Natural killer cell (primary cell): ENCODE measurements at regions not wholly inside any gene's neighbourhood (a gene's known extent, or its start where the extent isn't known, plus 50 kb on each side); places are given as distances from the start of the nearest gene placed in this dataset.

Source experiments
- ATAC-seq, 3 donors: fragments of 150-1000 bp in 2 of 3; fragments of 200-7000 bp in 1 of 3; cut with Tn5 transposase; 1 replicate in 1 of 3; 2 replicates in 2 of 3; pipeline ENCODE4 v1.10.0; 2021; ENCODE audit warnings: mild to moderate bottlenecking in 2 of 3, moderate library complexity in 2 of 3
- DNase-seq, 2 donors: peaks; one replicate each; pipeline versions ENCODE4 v3.0.0 to v3.0.0-alpha.2; 2013 to 2021; ENCODE audit warnings: mixed read lengths in 1 of 2
- H3K27ac ChIP-seq: one replicate; pipeline ENCODE4 v1.5.1; 2013; ENCODE audit warnings: mild to moderate bottlenecking, low read length
- H3K27me3 ChIP-seq: one replicate; pipeline ENCODE4 v1.6.1; 2013; ENCODE audit warnings: low read length; ENCODE audit not compliant: control insufficient read depth, insufficient read depth
- H3K36me3 ChIP-seq: one replicate; pipeline ENCODE4 v1.6.1; 2013; ENCODE audit warnings: low read length; ENCODE audit not compliant: control insufficient read depth, insufficient read depth
- H3K4me1 ChIP-seq: one replicate; pipeline ENCODE4 v1.6.1; 2013; ENCODE audit warnings: low read length; ENCODE audit not compliant: control insufficient read depth, insufficient read depth
- H3K4me3 ChIP-seq: one replicate; pipeline ENCODE4 v1.5.1; 2013; ENCODE audit warnings: low read length
- H3K9me3 ChIP-seq: one replicate; pipeline ENCODE4 v1.6.1; 2013; ENCODE audit warnings: low read length; ENCODE audit not compliant: control insufficient read depth, insufficient read depth
- H3K27ac Mint-ChIP-seq, 2 donors: one replicate each; pipeline ENCODE4 v1.8.0; 2022; ENCODE audit warnings: mild to moderate bottlenecking in 2 of 2, mixed read lengths in 2 of 2, moderate library complexity in 1 of 2
- H3K27me3 Mint-ChIP-seq, 2 donors: one replicate each; pipeline ENCODE4 v1.8.0; 2022; ENCODE audit warnings: low read depth in 2 of 2, mixed read lengths in 2 of 2
- H3K36me3 Mint-ChIP-seq: one replicate; pipeline ENCODE4 v1.8.0; 2022; ENCODE audit warnings: mixed read lengths
- H3K4me1 Mint-ChIP-seq, 2 donors: one replicate each; pipeline ENCODE4 v1.8.0; 2022; ENCODE audit warnings: mixed read lengths in 2 of 2
- H3K4me3 Mint-ChIP-seq: one replicate; pipeline ENCODE4 v1.8.0; 2022; ENCODE audit warnings: mild to moderate bottlenecking, moderate library complexity, mixed read lengths
- H3K9me3 Mint-ChIP-seq, 2 donors: one replicate each; pipeline ENCODE4 v1.8.0; 2022; ENCODE audit warnings: mixed read lengths in 2 of 2
- WGBS: methylation state at CpG from one replicate; pipeline ENCODE4 v1.1.7; 2013; ENCODE audit warnings: missing lambda C conversion rate; ENCODE audit not compliant: insufficient coverage; 5-methylcytosine and 5-hydroxymethylcytosine counted together
- intact Hi-C: fragments of 100-400 bp; cut with micrococcal nuclease; formaldehyde crosslinking; loops from one replicate; pipeline ENCODE4 v1.14.2; 2022
- TF ChIP-seq, protein P1 (sequence below): fragments of 200-600 bp; IDR thresholded peaks from one replicate; pipeline ENCODE4 v1.8.0; 2022; ENCODE audit warnings: antibody characterized with exemption

DNA sequence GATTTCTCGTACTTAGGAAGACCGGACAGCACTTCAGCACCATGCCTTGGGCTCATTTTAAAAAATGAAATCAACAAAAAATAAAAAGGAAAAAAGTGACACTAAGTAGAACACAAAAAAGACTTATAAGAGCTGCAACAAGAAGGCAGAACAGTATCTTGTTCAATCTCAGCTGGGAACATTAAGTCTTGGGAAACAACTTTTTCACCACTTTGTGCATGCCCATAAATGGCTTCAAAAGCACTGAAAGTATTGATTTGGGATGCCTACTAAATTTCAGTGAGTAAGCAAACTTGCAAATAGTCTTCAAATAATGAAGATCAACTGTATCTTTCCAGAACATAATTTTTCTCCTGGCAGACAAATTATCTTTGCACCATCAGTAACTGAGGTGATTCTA lies 489.3 kb downstream of the NXPH1 start:
- TF ChIP-seq, protein P1, sequence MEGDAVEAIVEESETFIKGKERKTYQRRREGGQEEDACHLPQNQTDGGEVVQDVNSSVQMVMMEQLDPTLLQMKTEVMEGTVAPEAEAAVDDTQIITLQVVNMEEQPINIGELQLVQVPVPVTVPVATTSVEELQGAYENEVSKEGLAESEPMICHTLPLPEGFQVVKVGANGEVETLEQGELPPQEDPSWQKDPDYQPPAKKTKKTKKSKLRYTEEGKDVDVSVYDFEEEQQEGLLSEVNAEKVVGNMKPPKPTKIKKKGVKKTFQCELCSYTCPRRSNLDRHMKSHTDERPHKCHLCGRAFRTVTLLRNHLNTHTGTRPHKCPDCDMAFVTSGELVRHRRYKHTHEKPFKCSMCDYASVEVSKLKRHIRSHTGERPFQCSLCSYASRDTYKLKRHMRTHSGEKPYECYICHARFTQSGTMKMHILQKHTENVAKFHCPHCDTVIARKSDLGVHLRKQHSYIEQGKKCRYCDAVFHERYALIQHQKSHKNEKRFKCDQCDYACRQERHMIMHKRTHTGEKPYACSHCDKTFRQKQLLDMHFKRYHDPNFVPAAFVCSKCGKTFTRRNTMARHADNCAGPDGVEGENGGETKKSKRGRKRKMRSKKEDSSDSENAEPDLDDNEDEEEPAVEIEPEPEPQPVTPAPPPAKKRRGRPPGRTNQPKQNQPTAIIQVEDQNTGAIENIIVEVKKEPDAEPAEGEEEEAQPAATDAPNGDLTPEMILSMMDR, result no peak
- no peaks in the 10 kb centered on the region for H3K36me3 ChIP-seq
- no peaks in the 10 kb centered on the region for H3K27me3 Mint-ChIP-seq
- peaks cover 3% of the 10 kb centered on the region for H3K9me3 ChIP-seq
- no peaks in the 10 kb centered on the region for H3K27me3 ChIP-seq
- DNase-seq, result no peak
- H3K27ac Mint-ChIP-seq, result no peak overlapping the region
- no peaks in the 10 kb centered on the region for H3K4me1 ChIP-seq
- H3K27ac ChIP-seq, result no peak overlapping the region
- ATAC-seq, result no peak
- H3K4me3 ChIP-seq, result no peak overlapping the region
- no peaks in the 10 kb centered on the region for H3K4me1 Mint-ChIP-seq
- peaks cover 17 to 18% of the 10 kb centered on the region in 2 donors for H3K9me3 Mint-ChIP-seq
- peaks cover 17% of the 10 kb centered on the region for H3K36me3 Mint-ChIP-seq
- 95% methylated on average over 2 of the region's 2 CpGs for WGBS
- no peak overlapping the region for H3K4me3 Mint-ChIP-seq
- intact Hi-C loops, result no loop called here

DNA sequence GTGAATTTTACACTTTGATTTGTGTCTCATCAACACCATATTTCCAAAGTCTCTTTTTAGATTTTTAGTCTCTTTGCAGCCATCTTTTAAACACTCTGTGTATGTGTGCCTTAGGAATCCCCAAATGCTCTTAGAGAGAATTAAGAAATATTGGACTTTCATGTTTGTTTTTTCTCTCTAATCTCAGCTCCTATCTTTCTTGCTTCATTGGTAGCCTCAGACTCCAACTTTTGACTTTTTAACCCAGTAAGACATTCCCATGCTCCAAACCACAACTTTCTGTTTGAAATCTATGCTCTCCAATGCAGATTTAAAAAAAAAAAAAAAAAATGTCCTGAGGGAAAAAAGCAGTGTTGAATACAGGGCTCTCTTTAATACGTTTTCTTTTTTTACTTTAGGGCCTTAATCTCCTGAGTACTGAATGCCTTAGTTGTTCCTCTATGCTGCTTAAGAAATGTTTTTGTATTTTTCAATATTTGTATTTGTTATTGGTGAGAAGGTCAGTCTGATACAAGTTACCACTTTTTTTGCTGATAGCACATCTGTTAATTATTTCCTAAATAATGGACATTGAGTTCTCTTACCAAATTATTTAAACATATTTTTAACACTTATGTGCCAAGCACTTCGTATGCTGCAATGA lies 489.9 kb downstream of the NXPH1 start:
- no peaks in the 10 kb centered on the region for H3K27me3 Mint-ChIP-seq
- H3K27ac ChIP-seq, result no peak overlapping the region
- no peaks in the 10 kb centered on the region for H3K27me3 ChIP-seq
- H3K4me3 ChIP-seq, result no peak overlapping the region
- DNase-seq, result no peak
- peaks cover 17% of the 10 kb centered on the region for H3K36me3 Mint-ChIP-seq
- H3K4me1 ChIP-seq, result no peaks in the 10 kb centered on the region
- 100% methylated on average over 1 of the region's 2 CpGs for WGBS
- H3K4me3 Mint-ChIP-seq, result no peak overlapping the region
- TF ChIP-seq, protein P1, result no peak
- no peaks in the 10 kb centered on the region for H3K36me3 ChIP-seq
- intact Hi-C loops, result no loop called here
- H3K9me3 ChIP-seq, result peaks cover 3% of the 10 kb centered on the region
- H3K4me1 Mint-ChIP-seq, result no peaks in the 10 kb centered on the region
- H3K27ac Mint-ChIP-seq, result no peak overlapping the region
- no peak for ATAC-seq
- peaks cover 15 to 16% of the 10 kb centered on the region in 2 donors for H3K9me3 Mint-ChIP-seq

DNA sequence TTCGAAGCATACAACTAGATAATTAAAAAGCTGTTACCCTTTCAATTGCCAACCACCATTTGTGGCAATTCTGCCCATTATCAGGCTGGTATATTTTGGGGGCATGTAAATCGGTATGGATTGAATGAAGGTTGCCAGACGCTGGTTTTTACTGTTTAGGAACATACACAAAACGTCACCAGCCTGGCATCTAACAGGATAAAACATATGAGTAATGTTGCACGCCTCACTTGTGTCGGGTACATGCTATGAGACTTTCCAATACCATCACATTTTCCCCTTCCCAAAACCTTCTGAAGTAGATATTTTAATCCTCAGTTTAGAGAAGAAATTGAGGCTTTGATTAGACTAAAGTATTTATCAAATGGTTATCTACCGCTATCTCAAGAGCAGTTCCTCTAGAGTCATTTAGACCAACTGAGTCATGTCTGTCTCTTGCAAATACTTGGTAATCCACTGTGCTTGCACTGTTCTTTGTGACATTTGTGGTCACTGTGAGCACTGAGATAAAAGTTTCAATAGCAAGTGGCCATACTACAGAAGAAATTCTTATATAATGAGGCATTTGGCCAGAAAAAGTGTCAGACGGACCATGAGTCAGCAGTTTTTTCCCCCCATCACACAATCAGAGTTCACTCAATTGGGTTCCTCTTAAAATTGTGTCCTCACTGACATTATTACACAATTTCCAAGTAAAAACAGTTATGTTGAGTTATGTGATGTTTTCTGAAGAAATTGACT lies 498.7 kb downstream of the NXPH1 start:
- DNase-seq (no peak), ATAC-seq (no peak)
- Mint-ChIP-seq H3K27ac (no peak overlapping the region), H3K9me3 (peaks cover 17 to 19% of the 10 kb centered on the region in 2 donors), H3K36me3 (peaks cover 19% of the 10 kb centered on the region), H3K4me3 (no peak overlapping the region), H3K4me1 (no peaks in the 10 kb centered on the region), H3K27me3 (no peaks in the 10 kb centered on the region)
- TF ChIP-seq, protein P1, result no peak
- Histone ChIP-seq H3K27ac (no peak overlapping the region), H3K4me3 (no peak overlapping the region), H3K9me3 (no peaks in the 10 kb centered on the region), H3K36me3 (no peaks in the 10 kb centered on the region), H3K27me3 (no peaks in the 10 kb centered on the region), H3K4me1 (no peaks in the 10 kb centered on the region)
- intact Hi-C loops, result no loop called here
- 82% methylated on average over 8 of the region's 8 CpGs for WGBS
